ENCODE measurements at regions not wholly inside any gene's neighbourhood (a gene's known extent, or its start where the extent isn't known, plus 50 kb on each side); places are given as distances from the start of the nearest gene placed in this dataset.
"Not testable (repeated sequence)": the region's sequence is repeated elsewhere in the genome, so short reads cannot be mapped to it uniquely, and the experiment has no call there.

DNA sequence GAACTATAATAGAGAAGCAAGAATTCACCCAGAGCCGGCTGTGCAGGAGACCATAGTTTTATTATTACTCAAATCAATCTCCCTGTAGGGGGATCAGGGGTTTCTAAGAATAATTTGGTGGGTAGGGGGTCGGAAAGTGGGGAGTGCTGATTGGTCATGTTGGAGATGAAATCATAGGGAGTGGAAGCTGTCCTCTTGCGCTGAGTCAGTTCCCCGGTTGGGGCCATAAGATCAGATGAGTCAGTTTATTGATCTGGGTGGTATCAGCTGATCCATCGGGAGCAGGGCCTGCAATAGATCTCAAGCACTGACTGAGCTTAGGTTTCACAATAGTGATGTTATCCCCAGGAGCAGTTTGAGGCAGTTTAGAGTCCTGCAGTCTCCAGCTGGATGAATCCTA lies 97.0 kb upstream of the SNRPN start:
- no peak overlapping the region for H3K27ac ChIP-seq
- no peaks in the 10 kb centered on the region for H3K9me3 ChIP-seq (ENCODE audit: insufficient read depth, low read depth)
- TF ChIP-seq EZH2 (IDR thresholded peaks at IDR 0.05; ENCODE audit: low read depth), result no peak
- TF ChIP-seq, protein P1, sequence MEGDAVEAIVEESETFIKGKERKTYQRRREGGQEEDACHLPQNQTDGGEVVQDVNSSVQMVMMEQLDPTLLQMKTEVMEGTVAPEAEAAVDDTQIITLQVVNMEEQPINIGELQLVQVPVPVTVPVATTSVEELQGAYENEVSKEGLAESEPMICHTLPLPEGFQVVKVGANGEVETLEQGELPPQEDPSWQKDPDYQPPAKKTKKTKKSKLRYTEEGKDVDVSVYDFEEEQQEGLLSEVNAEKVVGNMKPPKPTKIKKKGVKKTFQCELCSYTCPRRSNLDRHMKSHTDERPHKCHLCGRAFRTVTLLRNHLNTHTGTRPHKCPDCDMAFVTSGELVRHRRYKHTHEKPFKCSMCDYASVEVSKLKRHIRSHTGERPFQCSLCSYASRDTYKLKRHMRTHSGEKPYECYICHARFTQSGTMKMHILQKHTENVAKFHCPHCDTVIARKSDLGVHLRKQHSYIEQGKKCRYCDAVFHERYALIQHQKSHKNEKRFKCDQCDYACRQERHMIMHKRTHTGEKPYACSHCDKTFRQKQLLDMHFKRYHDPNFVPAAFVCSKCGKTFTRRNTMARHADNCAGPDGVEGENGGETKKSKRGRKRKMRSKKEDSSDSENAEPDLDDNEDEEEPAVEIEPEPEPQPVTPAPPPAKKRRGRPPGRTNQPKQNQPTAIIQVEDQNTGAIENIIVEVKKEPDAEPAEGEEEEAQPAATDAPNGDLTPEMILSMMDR (conservative IDR thresholded peaks at IDR 0.05), result no peak
- no peaks in the 10 kb centered on the region for H4K20me1 ChIP-seq (ENCODE audit: insufficient read depth)
- intact Hi-C loops (cut with micrococcal nuclease; ENCODE audit: unreplicated experiment), result no loop called here
- H3K4me1 ChIP-seq (replicated peaks; ENCODE audit: insufficient read depth), result no peaks in the 10 kb centered on the region
- H3K9me2 ChIP-seq (ENCODE audit: insufficient read depth), result no peaks in the 10 kb centered on the region
- no peaks in the 10 kb centered on the region for H3K36me3 ChIP-seq (ENCODE audit: low read depth)
- no peak for DNase-seq
- ChIA-PET CTCF (no interaction called here), POLR2A (ENCODE audit: unreplicated experiment) (no interaction called here)
- no peaks in the 10 kb centered on the region for H3K27me3 ChIP-seq (ENCODE audit: insufficient read depth, low read depth)
- no TSS peak for BruUV-seq (replicated peaks)
- no peak overlapping the region for H2AFZ ChIP-seq
- no peaks in the 10 kb centered on the region for H3F3A ChIP-seq (ENCODE audit: insufficient read depth, low read depth)
- H3K4me2 ChIP-seq, result no peak overlapping the region
- H3K4me3 ChIP-seq, result no peak overlapping the region
- H3K79me2 ChIP-seq (ENCODE audit: low read depth), result no peaks in the 10 kb centered on the region

DNA sequence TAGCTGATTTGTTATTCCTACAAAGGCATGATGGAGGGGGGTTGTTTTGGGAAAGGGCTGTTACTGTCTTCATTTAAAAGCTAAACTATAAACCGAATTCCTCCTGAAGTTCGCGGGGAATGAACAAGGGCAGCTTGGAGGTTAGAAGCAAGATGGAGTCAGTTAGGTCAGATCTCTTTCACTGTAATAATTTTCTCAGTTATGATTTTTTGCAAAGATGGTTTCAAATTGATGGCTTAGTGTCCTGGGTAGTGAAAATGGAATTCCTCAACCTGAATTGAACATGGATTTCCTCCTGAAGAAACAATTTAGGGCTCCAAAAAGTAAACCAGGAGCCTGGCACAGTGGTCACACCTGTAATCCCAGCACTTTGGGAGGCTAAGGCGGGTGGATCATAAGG lies 96.6 kb upstream of the SNRPN start:
- H3K27ac ChIP-seq; CTCF ChIA-PET; H3K36me3 ChIP-seq (ENCODE audit: low read depth); H3F3A ChIP-seq (ENCODE audit: insufficient read depth, low read depth); H3K9me3 ChIP-seq (ENCODE audit: insufficient read depth, low read depth); H2AFZ ChIP-seq; H3K9me2 ChIP-seq (ENCODE audit: insufficient read depth); intact Hi-C loops (cut with micrococcal nuclease; ENCODE audit: unreplicated experiment); DNase-seq; H4K20me1 ChIP-seq (ENCODE audit: insufficient read depth); H3K4me2 ChIP-seq; H3K27me3 ChIP-seq (ENCODE audit: insufficient read depth, low read depth); BruUV-seq (replicated peaks); POLR2A ChIA-PET (ENCODE audit: unreplicated experiment); H3K4me3 ChIP-seq; H3K79me2 ChIP-seq (ENCODE audit: low read depth); H3K4me1 ChIP-seq (replicated peaks; ENCODE audit: insufficient read depth): not testable (repeated sequence)

DNA sequence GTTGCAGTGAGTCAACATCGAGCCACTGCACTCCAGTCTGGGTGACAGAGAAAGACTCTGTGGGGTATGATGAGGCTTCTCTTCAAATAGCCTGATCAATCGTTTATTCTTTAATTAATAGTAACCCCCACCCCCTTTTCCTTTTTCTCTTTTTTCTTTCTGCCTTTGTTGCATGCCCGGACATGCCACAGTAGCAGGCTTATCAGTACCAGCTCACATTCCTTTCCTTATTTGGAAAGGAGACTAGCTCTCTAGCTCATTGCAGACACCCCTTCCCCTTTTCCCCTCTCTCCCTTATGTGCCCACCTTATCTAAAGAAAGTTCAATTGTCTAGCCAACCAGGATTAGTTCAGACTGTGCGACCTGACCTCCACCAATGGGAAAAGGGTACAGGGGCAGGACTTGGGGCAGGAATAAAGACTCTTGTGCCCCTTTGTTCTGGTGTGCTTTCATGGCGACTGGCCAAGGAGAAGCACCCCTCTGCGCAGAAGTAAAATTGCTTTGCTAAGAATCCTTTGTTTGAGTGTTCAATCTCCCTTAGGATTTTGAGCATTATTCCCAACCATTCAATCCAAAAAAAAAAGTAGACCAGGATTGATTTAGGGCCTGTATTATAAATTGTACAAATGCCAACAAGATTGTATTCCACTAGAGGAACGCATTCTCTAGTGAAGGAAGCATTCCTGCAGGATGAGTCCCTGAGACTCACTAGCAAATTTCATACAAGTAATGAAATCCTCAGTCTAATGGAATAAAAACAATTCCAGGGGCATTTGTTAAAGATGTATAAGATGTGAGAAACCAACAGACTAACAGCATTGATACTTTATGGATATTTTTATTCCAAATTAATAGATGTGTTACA lies 95.8 kb upstream of the SNRPN start:
- H3K79me2 ChIP-seq (ENCODE audit: low read depth), result no peaks in the 10 kb centered on the region
- intact Hi-C loops (cut with micrococcal nuclease; ENCODE audit: unreplicated experiment), result no loop called here
- H4K20me1 ChIP-seq (ENCODE audit: insufficient read depth), result no peaks in the 10 kb centered on the region
- no peak overlapping the region for H3K27ac ChIP-seq
- H3K27me3 ChIP-seq (ENCODE audit: insufficient read depth, low read depth), result no peaks in the 10 kb centered on the region
- no peak overlapping the region for H3K4me2 ChIP-seq
- POLR2A ChIA-PET (ENCODE audit: unreplicated experiment), result no interaction called here
- H3K9me2 ChIP-seq (ENCODE audit: insufficient read depth), result no peaks in the 10 kb centered on the region
- no peak for TF ChIP-seq EZH2 (IDR thresholded peaks at IDR 0.05; ENCODE audit: low read depth)
- TF ChIP-seq, protein P1 (conservative IDR thresholded peaks at IDR 0.05), result no peak
- CTCF ChIA-PET, result no interaction called here
- H3K4me1 ChIP-seq (replicated peaks; ENCODE audit: insufficient read depth), result no peaks in the 10 kb centered on the region
- DNase-seq, result no peak
- no peak overlapping the region for H3K4me3 ChIP-seq
- no peaks in the 10 kb centered on the region for H3K36me3 ChIP-seq (ENCODE audit: low read depth)
- no peaks in the 10 kb centered on the region for H3K9me3 ChIP-seq (ENCODE audit: insufficient read depth, low read depth)
- H2AFZ ChIP-seq, result no peak overlapping the region
- no peaks in the 10 kb centered on the region for H3F3A ChIP-seq (ENCODE audit: insufficient read depth, low read depth)
- BruUV-seq (replicated peaks), result no TSS peak

All from PC-9 (cell line).